ENCODE measurements at regions not wholly inside any gene's neighbourhood (a gene's known extent, or its start where the extent isn't known, plus 50 kb on each side); places are given as distances from the start of the nearest gene placed in this dataset.

DNA sequence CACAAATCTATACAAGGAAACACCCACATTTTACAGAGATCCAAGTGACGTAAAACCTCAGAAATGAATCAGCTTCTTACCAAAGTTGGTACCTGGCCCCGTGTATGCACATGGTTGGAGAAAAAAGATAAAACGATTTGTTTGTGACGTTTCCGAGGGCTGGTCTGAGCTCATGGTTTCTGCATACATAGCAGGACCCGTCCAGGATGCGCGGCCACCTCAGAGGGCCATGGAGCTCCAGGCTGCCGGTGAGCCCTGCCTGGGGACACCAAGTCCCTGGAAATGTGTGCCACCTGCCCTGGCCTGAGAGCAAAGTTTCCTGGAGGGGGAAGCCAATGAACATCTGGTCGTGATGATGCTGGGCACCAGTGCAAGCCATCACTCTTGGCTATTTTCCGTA lies 402.6 kb upstream of the MKI67 start:
- DNase-seq (ENCODE audit: low spot score) = no peak

DNA sequence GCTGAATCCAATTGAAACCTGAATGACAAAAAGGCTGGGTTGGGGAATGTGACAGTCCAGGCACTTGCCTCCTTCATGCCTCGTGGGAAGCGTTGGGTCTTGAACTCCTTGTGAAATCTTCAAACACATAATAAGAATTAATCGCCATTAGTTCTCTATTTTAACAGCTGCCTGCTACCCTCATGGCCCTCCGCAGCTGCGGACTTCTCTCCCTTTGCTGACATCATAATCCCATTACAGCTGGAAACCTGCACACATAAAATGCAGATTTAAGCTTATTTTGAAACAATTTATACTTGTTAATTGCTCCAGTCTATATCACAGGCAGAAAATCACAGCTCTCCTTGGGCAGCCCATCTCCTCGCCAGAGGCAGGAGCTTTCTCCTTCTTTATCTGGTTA lies 403.0 kb upstream of the MKI67 start:
- no peak for DNase-seq (ENCODE audit: low spot score)

DNA sequence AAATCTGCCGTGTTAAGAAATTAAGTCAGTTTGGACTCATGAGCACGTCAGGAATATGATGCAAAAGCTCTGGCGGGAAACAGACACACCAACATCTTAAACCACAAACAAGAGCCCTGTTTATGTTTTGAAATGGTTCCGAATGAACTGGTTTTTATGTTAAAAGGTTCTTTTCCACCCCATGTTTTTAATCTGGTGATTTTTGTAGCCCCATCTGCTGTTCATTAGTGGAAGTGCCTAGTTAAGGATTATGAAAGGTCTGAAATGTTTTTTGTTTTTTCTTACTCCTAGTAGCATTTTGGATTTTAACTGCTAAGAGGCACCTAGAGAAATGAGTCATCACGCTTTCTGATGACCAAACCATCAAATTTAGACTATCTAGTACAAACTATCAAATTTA lies 404.1 kb upstream of the MKI67 start:
- no peak for DNase-seq (ENCODE audit: low spot score)

DNA sequence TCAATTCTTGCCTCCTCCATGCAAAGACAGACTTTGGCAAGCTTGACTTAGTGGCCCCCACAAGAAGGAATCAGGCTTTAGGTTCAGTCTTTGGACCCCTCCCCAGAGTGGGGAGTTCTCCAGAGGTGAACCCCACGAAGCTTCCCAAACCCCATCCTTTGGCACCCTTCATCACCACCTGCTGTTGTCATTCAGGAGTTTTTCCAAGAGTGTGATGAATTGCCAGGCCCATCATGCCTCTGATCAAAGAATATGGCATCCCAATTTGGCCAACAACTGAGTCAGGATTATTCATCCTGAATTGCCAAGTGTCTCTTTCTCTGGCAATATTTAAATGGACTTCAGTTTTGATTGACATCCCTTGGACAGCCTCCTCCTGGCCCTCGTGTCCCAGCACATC lies 404.7 kb upstream of the MKI67 start:
- no peak for DNase-seq (ENCODE audit: low spot score)

DNA sequence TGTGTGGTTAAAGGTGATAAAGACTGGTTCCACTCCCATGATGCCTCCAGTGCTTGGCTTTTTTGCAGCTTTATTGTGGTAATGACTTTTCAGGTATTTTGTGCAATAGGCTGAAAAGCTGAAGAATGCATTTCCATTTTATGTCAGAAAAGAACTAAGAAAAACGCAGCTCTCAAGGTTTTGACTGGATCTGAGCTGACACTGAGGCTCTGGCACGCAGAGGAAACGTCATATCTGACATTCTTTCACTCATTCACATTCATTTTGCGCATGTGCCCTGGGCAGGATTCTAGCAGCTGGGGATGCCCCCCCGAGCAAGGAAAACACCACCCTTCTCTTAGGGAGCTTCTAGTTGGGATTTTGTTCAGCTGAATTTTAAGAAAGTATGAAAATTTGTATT lies 408.5 kb upstream of the MKI67 start:
- no peak for DNase-seq (ENCODE audit: low spot score)

DNA sequence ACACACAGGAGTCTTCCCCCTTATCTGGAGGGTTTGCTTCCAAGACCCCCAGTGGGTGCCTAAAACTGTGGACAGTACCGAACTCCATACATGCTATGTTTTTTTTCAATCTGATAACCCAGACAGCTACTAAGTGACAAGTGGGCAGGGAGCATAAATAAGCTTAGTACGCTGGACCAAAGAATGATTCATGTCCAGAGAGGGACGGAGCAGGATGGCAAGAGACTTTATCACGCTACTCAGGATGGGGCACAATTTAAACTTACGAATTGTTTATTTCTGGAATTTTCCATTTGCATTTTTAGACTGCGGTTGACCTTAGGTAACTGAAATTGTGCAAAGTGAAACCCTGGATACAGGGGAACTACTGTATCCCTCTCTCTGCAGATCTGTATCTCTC lies 410.0 kb upstream of the MKI67 start:
- no peak for DNase-seq (ENCODE audit: low spot score)

DNA sequence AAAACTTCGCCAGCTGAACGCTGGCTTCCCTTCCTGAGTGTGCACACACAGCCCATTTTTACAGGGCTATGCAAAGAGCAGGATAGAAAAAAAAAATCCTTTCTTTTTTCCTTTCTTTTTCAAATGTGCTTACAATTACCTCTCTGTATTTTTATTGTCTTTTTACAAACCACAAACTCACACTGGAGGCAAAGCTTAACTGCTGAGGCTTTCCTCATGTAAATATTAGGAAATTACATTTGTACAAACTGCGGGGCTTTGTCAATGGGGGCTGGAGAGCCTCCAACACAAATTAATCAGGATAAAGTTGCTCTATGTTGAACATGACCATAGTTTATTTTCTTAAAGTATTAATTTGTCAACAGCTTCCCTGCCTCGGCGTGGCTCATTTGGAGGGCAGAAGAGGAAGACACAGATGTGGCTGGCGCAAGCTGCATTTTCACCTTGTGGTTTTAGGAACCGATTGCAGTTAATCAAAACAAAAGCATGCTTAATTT lies 411.7 kb upstream of the MKI67 start:
- no peak for DNase-seq (ENCODE audit: low spot score)

DNA sequence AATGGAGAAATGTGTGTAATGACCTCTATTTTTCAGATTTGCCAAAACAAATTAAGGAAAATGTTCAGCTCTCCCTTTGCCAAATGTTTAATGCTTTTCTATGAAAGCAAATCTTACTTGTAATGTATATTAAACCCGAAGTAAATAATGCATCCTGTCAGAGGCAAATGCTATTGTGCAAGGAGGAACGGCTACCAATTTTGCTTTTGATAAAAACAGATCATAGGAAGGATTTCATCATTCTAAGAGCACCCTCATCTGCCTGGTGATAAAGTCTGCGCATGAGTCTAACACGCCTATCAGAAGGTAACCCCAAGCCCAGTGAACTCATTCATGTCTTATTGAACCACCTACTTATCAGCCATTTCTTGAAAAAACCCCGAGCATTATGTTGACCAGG lies 412.4 kb upstream of the MKI67 start:
- no peak for DNase-seq (ENCODE audit: low spot score)

DNA sequence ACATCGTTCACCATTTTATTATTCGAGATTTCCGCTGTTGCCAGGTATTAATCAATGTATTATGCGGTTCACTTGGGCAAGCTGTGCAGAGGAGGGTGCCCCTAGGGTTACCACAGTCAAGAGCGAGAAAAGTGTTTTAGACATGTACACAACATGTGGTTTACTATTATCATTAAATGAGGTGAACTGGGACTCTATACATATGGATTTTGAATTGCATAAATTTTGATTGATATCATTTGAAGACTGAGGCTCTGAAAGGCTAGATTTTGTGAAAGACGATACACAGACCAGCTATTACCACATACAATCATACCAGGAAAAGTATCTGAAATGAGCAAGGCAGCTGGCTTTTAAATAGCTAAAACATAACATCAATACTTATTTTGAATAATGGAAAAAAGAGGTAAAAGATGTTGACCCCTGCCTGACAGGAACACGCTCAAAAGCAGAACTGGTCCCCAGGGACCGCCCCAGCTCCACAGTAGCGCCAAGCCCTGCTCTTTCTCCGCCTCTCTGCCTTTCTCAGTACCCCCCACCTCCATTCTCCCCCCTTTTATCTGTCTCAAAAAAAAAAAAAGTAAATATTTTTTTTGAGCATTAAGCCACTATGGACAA lies 413.4 kb upstream of the MKI67 start:
- DNase-seq (ENCODE audit: low spot score) = no peak

DNA sequence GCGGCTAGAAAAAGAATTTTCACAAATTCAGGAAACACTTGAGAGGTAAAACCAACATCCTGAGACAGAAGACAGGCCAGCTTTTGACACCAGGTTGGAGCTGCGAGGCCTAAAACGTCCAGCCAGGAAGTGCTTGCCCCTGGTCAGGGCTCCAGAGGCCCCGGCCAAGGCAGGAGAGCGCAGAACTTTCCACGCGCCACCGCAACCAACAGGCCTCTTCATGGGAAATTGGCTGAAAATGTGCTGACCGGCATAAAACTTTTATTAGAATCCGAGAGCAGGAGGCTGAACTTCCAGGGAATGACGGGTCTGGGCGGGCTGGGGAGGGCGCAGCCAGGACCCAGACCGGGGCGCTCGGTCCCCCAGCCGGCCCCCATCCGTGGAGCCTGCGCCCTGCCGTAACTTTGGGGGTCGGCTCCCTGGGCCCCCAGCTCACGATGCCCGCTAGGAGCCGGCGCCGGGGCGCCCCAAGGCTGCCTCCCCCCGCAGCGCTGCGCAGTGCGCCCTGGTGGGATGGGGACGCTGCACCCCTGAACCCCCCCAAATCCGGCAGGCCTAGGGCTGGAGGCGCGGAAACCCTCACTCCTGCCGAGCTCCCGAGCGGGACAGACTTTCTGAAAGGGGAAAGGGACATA lies 414.0 kb upstream of the MKI67 start:
- no peak for DNase-seq (ENCODE audit: low spot score)

DNA sequence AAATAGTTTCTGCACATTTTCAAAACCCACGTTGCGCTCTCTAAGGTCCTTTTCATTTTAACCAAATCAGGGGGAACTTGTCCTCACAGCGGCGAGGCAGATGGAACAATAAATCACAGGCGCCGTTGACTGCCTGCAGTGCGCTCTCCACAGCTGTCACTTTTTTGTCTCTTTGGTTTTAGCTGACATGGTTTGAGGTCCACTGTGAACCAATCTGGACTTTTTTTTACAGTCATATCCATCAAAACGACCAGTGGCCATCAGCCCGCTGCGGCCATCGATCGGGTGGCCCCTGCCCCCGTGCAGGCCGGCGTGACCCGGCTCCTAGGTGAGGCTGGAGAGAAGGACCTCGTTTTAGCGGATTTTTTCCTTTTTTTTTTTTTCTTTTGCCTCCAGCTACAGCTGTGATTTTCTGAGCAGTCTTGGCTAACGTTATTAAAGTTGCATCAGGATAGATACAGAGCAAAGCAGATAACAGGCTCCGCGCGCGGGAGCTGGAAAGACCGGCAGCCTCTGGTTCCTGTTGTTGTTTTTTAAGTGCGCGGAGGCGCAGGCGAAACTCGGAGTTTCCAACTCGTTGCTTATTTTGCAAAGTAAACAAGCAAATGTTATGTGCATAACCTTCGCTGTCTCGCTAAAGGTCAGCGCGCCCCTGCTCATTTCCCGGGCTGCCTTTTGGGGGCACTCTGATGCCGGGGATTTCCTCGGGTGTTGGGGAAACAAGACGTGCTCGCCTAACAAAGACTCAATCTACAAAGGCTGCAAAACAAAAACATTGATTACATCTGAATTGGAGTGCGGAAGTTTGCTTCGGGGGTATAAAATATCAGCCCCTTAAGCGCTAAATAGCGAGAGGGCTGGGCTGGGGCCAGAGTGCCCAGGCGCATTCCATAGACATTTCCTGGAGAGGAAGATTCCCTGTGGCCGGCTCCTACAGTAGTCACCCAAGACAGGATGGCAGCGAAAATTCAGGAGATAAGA lies 414.8 kb upstream of the MKI67 start:
- DNase-seq (ENCODE audit: low spot score) = peak; percentile 29

DNA sequence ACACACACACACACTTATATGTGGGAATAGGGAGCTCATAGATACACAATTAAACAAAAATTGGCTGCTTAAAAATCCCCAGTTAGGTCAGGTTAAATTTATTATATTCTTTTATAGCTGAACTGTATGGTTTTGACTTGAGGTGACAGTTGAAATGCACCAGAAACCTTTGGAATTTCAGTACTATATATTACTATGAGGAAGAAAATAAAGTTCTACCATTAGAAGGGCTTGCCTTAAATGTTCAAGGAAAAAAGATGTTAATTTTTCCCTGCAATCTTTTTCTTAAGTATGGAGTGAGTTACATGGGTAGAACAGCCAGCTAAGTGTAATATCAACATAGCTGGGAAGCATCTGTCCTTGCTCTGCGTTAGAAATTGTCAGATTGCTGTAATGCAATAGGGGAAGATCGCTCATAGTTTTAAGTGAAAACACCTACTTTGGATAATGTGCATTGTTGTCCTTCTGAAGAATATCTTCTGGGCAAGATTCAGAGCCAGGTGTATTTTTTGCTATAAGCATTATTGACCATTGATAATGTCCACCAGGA lies 415.8 kb upstream of the MKI67 start:
- DNase-seq (ENCODE audit: low spot score) = no peak

DNA sequence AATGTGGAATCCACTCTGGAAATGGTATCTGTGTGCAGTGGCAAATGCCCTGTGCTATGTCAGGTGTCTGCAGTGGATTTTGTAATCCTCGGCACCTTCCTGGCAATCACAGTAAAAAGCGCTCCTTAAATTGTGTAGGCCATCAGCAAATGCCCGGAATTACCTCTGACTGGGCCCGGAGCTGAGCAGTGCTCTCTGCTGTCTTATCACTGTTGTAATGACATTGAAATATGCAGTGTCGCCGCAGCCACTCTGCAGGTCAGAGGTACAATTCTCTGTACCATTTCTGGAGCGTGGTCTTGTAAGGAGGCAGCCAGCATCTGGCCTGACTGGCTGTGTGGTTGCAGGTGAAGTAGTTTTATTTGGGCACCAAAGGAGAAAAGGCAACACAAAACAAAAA lies 416.4 kb upstream of the MKI67 start:
- no peak for DNase-seq (ENCODE audit: low spot score)

DNA sequence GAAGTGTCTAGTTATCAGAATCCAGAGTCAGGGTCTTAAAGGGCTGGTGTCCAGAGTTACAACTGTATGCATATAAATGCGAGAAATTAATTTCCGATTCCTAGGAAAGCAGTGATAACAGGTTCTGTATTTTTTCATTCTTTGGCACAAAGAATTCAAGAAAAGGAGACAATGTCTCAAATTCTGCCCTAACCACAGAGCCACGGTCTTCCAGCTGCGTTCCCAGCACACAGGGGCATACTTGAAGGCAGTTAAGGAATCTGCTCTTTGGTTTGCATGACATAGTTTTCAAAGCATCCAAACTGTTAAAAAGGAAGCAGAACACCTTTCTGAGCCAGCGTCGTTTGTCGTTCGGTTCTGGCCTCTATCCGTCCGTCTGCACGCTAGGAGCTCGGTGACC lies 416.9 kb upstream of the MKI67 start:
- DNase-seq (ENCODE audit: low spot score) = no peak

DNA sequence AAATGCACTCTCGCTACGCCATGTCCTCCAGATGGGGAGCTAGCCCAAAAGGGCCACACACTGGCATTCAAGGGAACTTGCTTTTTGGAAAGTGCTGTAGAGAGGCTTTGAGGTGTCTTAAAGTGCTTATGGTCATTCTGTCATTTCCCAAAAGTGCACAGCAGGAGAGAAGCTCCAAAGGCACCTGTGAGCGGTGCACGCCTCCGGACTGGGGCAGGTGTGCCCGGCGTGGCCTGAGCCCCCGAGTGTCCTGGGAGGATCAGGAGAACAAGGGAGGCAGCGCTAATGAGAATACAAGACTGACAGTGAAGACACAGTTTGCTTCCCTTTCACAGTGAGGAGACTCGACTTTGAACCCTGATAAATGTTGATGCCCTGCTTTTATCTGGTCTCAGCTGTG lies 419.0 kb upstream of the MKI67 start:
- no peak for DNase-seq (ENCODE audit: low spot score)

DNA sequence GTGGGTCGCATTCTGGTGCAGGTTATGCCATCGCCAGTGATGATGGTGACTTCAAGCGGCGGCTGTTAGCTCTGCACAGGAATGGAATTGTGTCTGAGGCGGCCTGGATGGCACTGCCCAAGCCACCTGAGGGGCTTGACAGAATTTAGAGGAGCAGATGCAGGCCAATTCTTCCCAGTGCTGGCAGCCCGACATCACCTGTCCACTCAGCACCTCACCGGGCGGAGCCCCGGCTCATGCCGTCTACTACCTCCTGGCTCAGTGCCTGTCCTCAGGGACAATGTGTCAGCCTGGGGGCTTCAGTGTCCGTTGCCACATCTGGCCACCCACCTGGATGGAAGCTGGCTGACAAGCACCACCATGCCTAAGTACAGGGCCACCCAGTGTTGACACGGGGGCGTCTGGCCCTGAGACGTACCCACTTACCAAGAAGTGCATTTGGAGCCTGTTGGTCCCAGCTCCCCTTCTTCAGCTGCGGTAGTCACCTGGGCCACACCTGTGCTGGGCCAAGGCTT lies 420.5 kb upstream of the MKI67 start:
- no peak for DNase-seq (ENCODE audit: low spot score)

DNA sequence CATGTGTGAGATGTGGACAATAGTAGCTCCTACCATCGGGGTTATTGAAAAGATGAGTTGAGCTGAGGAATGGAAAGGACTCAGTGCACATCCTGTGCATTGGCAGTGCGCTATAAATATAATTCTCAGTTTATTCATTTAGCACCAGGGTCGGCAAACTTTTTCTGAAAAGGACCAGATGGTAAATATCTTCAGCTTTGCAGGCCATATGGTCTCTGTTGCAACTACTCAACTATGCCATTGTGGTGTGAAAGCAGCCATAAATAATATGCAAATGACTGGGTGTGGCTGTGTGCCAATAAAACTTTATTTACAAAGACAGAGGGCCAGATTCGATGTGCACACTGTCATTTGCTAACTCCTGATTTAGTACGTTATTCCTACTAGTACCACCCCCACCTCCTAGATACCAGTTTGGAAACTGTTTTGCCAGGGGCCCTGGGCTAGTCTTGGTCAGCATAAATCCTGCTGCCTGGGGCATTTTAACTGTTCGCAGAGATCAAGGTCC lies 422.9 kb upstream of the MKI67 start:
- DNase-seq (ENCODE audit: low spot score) = no peak

DNA sequence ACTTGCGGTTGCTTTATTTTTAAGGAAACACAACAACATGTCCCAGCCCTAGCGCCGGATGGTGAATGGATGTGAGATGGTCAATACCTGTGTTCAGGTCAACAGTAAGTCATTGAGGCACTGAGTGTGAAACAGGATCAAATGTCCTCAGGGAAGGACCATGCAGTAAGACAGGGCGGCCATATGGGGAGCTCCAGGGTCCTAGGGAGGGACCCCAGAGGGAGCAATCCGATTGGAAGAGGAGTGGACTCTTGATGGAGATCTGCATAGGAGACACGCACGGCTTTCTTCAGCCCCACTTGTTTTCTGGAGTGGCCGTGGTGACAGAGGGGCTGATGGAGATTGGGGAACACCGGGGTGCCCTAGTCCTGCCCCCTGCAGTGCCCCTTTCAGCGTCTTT lies 423.8 kb upstream of the MKI67 start:
- no peak for DNase-seq (ENCODE audit: low spot score)

DNA sequence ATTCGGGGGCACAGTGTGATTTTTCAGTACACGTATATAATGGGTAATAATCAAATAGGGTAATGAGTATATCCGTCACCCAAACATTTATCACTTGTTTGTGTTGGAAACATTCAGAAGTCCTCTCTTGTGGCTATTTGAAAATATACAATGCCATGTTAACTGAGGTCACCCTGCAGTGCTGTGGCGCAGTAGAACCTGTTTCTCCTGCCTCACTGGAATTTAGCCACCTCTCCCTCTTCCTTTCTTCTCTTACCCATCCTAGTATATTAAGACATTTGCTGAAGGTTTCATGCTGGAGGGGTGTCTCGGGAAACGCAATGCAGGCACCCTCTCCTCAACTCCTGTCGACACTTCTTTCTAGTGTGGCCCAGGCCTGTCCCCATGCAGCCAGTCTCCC lies 425.3 kb upstream of the MKI67 start:
- no peak for DNase-seq (ENCODE audit: low spot score)

DNA sequence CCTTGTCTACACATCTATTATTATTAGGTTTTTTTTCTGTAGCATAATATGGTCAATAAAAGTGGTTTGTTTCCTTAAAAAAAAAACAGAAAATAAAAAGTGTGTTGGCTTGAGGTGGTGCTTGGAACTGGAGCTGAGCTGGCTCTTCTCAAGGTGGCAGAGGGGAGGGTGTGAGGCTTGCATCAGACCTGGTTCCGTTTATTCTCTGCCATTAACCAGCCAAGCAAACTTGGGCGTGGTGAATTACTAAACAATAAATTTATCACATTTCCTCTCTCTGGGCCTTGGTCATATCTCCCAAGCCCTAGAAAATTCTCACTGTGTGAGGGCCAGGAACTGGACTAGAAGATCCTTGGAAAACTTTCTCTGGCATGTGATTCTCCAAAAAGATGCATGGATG lies 427.5 kb upstream of the MKI67 start:
- no peak for DNase-seq (ENCODE audit: low spot score)

DNA sequence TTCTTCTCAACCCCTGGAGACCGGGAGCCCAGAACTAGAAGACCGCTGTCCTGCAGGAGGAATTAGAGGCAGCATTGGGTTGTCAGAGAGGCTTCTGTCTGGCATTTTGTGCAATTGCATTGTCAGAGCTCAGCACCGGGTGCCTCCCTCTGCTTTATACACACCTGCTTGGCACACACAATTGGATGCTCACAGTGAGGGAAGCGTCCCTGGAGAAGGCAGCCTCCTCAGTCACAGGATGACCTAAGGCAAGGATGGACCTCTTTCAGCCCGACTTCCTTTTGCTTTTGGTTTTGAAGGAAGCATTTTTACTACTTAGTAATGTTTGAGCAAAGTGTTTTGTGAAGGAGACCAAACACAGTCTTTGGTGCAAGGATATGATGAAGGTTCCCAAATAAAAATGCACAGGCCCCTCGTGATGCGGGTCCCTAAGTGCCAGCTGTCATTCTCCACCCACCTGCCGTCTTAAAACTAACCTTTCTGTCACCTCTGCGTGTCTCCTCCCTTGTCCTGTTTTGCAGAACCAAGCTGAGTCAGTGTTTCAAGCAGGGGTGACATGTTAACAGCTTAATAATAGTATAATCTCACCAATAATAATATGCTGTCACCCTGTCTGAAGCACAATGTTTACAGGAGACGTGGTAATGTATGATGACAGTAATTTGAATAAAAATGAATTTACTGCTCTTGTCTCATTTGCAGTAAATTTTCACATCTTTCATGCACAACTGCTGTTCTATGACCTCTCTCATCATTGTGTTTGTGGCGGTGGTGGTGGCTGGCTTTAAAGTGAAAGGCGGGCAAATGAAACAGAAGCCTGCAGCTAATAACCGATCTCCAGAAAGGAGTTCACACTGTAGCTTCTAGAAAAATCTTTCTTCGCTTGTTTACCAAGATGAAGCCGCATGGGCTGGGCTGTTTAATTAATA lies 430.2 kb upstream of the MKI67 start:
- no peak for DNase-seq (ENCODE audit: low spot score)
